Suprapubic skin (tissue), 4 donors: ENCODE measurements at regions not wholly inside any gene's neighbourhood (a gene's known extent, or its start where the extent isn't known, plus 50 kb on each side); places are given as distances from the start of the nearest gene placed in this dataset.
"Not testable (repeated sequence)": the region's sequence is repeated elsewhere in the genome, so short reads cannot be mapped to it uniquely, and the experiment has no call there.

Experiments used
- POLR2A ChIP-seq, 2 donors: fragments of 450-650 bp; IDR thresholded peaks; one replicate each; pipeline ENCODE4 v1.6.1; 2017; ENCODE audit warnings: antibody characterized with exemption in 2 of 2, mild to moderate bottlenecking in 2 of 2, moderate library complexity in 2 of 2
- POLR2AphosphoS5 ChIP-seq, 3 donors: sonication (generic); formaldehyde crosslinking; IDR thresholded peaks; one replicate each; pipeline ENCODE4 v1.6.1; 2017; ENCODE audit warnings: antibody characterized with exemption in 3 of 3

GRCh38 chr2:89229979-89230378 is 538.5 kb downstream of the RPIA start:
- not testable (repeated sequence) for TF ChIP-seq POLR2AphosphoS5, POLR2A (IDR thresholded peaks at IDR 0.05)
